Epithelial cell of esophagus (primary cell): ENCODE measurements at regions not wholly inside any gene's neighbourhood (a gene's known extent, or its start where the extent isn't known, plus 50 kb on each side); places are given as distances from the start of the nearest gene placed in this dataset.

Source experiments
- DNase-seq: peaks from one replicate; pipeline ENCODE4 v3.0.0; 2010; ENCODE audit warnings: low read depth
- H3K4me3 ChIP-seq: 2 replicates; pipeline ENCODE4 v1.5.1; 2011; ENCODE audit warnings: mild to moderate bottlenecking, low read length, control low read depth
- CTCF ChIP-seq: IDR thresholded peaks from 2 replicates; pipeline ENCODE4 v1.5.1; 2011; ENCODE audit warnings: low read depth, mild to moderate bottlenecking, low read length, control low read depth, inconsistent platforms; ENCODE audit not compliant: insufficient read depth; ENCODE audit errors: missing control alignments

GRCh38 chr12:58540480-58541299 is 379.6 kb downstream of the LRIG3 start:
- no peak overlapping the region for H3K4me3 ChIP-seq
- TF ChIP-seq CTCF = peak; percentile 93
- DNase-seq = peak; percentile 82

- no peak for DNase-seq
- no peak for TF ChIP-seq CTCF
- H3K4me3 ChIP-seq = no peak overlapping the region
Measured at GRCh38 chr12:58541300-58541690, 379.0 kb downstream of the LRIG3 start.

- no peak overlapping the region for H3K4me3 ChIP-seq
- TF ChIP-seq CTCF = no peak
- no peak for DNase-seq
Measured at GRCh38 chr12:58544281-58544680, 376.0 kb downstream of the LRIG3 start.

GRCh38 chr12:58547217-58547616 is 373.1 kb downstream of the LRIG3 start:
- H3K4me3 ChIP-seq = no peak overlapping the region
- TF ChIP-seq CTCF = no peak
- no peak for DNase-seq

- DNase-seq = no peak
Measured at GRCh38 chr12:58548801-58549200, 371.5 kb downstream of the LRIG3 start.

GRCh38 chr12:58554522-58555157 is 365.7 kb downstream of the LRIG3 start:
- DNase-seq = no peak
- TF ChIP-seq CTCF = no peak
- no peak overlapping the region for H3K4me3 ChIP-seq

More at GRCh38 chr12:58548801-58549200, 371.5 kb downstream of the LRIG3 start:
- no peak for TF ChIP-seq CTCF
- no peak overlapping the region for H3K4me3 ChIP-seq
